Smooth muscle cell (in vitro differentiated cells): ENCODE measurements at regions not wholly inside any gene's neighbourhood (a gene's known extent, or its start where the extent isn't known, plus 50 kb on each side); places are given as distances from the start of the nearest gene placed in this dataset.

ENCODE experiments used
- DNase-seq: peaks from one replicate; lab custom pipeline; 2025; ENCODE audit not compliant: unreplicated experiment; lab: John Stamatoyannopoulos, UW
- H2AFZ ChIP-seq: fragments of 200-600 bp; sonication (generic); 2 replicates; pipeline ENCODE4 v1.6.0; 2016; ENCODE audit warnings: antibody characterized with exemption, low read depth, mild to moderate bottlenecking
- H3F3A ChIP-seq: fragments of 200-600 bp; sonication (generic); 2 replicates; pipeline ENCODE4 v1.6.0; 2017; ENCODE audit warnings: antibody characterized with exemption, low read depth
- H3K27ac ChIP-seq: fragments of 200-600 bp; sonication (generic); 2 replicates; pipeline ENCODE4 v1.5.1; 2016; ENCODE audit warnings: low read depth, mild to moderate bottlenecking
- H3K27me3 ChIP-seq: fragments of 200-600 bp; sonication (generic); 2 replicates; pipeline ENCODE4 v1.6.1; 2016; ENCODE audit warnings: low read depth, mild to moderate bottlenecking
- H3K36me3 ChIP-seq: fragments of 200-600 bp; sonication (generic); 2 replicates; pipeline ENCODE4 v1.5.1; 2016; ENCODE audit warnings: low read depth
- H3K4me1 ChIP-seq: fragments of 200-600 bp; sonication (generic); 2 replicates; pipeline ENCODE4 v1.5.1; 2016; ENCODE audit warnings: low read depth
- H3K4me2 ChIP-seq: fragments of 200-600 bp; sonication (generic); 2 replicates; pipeline ENCODE4 v1.6.0; 2016; ENCODE audit warnings: mild to moderate bottlenecking
- H3K4me3 ChIP-seq: fragments of 200-600 bp; sonication (generic); 2 replicates; pipeline ENCODE4 v1.5.1; 2016; ENCODE audit warnings: mild to moderate bottlenecking
- H3K79me2 ChIP-seq: fragments of 200-600 bp; sonication (generic); 2 replicates; pipeline ENCODE4 v1.6.0; 2016; ENCODE audit warnings: low read depth, mild to moderate bottlenecking
- H3K9ac ChIP-seq: fragments of 200-600 bp; sonication (generic); 2 replicates; pipeline ENCODE4 v1.6.0; 2016; ENCODE audit warnings: low read depth
- H3K9me3 ChIP-seq: fragments of 200-600 bp; sonication (generic); replicated peaks from 2 replicates; pipeline ENCODE4 v1.5.1; 2016; ENCODE audit warnings: low read depth
- H4K20me1 ChIP-seq: fragments of 200-600 bp; sonication (generic); 2 replicates; pipeline ENCODE4 v1.6.0; 2016; ENCODE audit warnings: low read depth
- CTCF ChIP-seq: fragments of 200-600 bp; sonication (generic); IDR thresholded peaks from 2 replicates; pipeline ENCODE4 v1.5.1; 2017; ENCODE audit warnings: borderline replicate concordance, mild to moderate bottlenecking, antibody characterized with exemption; ENCODE audit not compliant: insufficient read depth, poor library complexity, severe bottlenecking
- WGBS: methylation state at CpG from one replicate; pipeline ENCODE4 v1.1.7; 2016; ENCODE audit warnings: low lambda C conversion rate; 5-methylcytosine and 5-hydroxymethylcytosine counted together

GRCh38 chr10:2280713-2281300 lies 543.5 kb upstream of the ADARB2 start:
- WGBS = 83% methylated on average over 5 of the region's 5 CpGs
- no peak for DNase-seq
- no peaks in the 10 kb centered on the region for H3K27me3 ChIP-seq

DNA sequence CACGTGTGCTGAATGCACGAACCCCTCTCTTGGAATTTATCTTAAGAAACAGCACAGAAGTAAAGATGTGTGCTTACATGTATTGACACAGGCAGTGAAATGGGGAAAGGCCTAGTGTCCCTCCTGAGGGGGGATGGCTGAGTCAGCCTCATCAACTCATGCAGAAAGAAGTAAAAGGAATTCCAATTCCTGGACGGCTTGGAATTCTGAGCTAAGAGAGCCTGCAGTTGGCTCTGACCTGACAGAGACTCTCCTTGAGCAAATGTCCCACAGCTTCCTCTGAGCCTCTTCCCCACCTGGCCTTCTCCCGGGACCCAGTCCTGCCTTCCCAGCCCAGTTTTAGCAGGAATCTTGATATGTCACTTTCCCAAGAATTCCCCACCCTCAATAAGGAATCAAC lies 542.4 kb upstream of the ADARB2 start:
- H3K27me3 ChIP-seq = no peaks in the 10 kb centered on the region
- no peaks in the 10 kb centered on the region for H4K20me1 ChIP-seq
- no peak overlapping the region for H3K4me2 ChIP-seq
- H3F3A ChIP-seq = no peaks in the 10 kb centered on the region
- no peaks in the 10 kb centered on the region for H3K9me3 ChIP-seq
- H3K9ac ChIP-seq = no peak overlapping the region
- no peak overlapping the region for H2AFZ ChIP-seq
- TF ChIP-seq CTCF = no peak
- no peak for DNase-seq
- H3K36me3 ChIP-seq = no peaks in the 10 kb centered on the region
- H3K4me1 ChIP-seq = peaks cover 13% of the 10 kb centered on the region
- H3K4me3 ChIP-seq = no peak overlapping the region
- H3K79me2 ChIP-seq = no peaks in the 10 kb centered on the region
- H3K27ac ChIP-seq = no peak overlapping the region
- WGBS = 57% methylated on average over 4 of the region's 4 CpGs

More at GRCh38 chr10:2280713-2281300, 543.5 kb upstream of the ADARB2 start:
- Histone ChIP-seq H3K4me2 (no peak overlapping the region), H3K27ac (no peak overlapping the region), H3K79me2 (no peaks in the 10 kb centered on the region), H4K20me1 (no peaks in the 10 kb centered on the region), H3K4me3 (no peak overlapping the region), H3K36me3 (no peaks in the 10 kb centered on the region), H3K9ac (no peak overlapping the region), H3K4me1 (peaks cover 13% of the 10 kb centered on the region), H3F3A (no peaks in the 10 kb centered on the region), H2AFZ (no peak overlapping the region), H3K9me3 (no peaks in the 10 kb centered on the region)
- no peak for TF ChIP-seq CTCF

- Histone ChIP-seq H3K9ac (no peak overlapping the region), H2AFZ (no peak overlapping the region), H3K9me3 (no peaks in the 10 kb centered on the region), H3K79me2 (no peaks in the 10 kb centered on the region), H3K27me3 (no peaks in the 10 kb centered on the region), H3F3A (no peaks in the 10 kb centered on the region), H3K4me3 (no peak overlapping the region), H3K36me3 (no peaks in the 10 kb centered on the region), H3K27ac (no peak overlapping the region), H3K4me1 (peaks cover 13% of the 10 kb centered on the region), H3K4me2 (no peak overlapping the region), H4K20me1 (no peaks in the 10 kb centered on the region)
- DNase-seq = no peak
- WGBS = 82% methylated on average over 11 of the region's 11 CpGs
- no peak for TF ChIP-seq CTCF
Measured at GRCh38 chr10:2278363-2278762, 541.0 kb upstream of the ADARB2 start.

GRCh38 chr10:2263561-2263960 lies 526.2 kb upstream of the ADARB2 start:
- no peak overlapping the region for H3K27ac ChIP-seq
- no peak overlapping the region for H3K9ac ChIP-seq
- H3F3A ChIP-seq = no peaks in the 10 kb centered on the region
- no peaks in the 10 kb centered on the region for H3K4me1 ChIP-seq
- no peak for TF ChIP-seq CTCF
- no peaks in the 10 kb centered on the region for H4K20me1 ChIP-seq
- H3K36me3 ChIP-seq = no peaks in the 10 kb centered on the region
- DNase-seq = no peak
- no peaks in the 10 kb centered on the region for H3K27me3 ChIP-seq
- H2AFZ ChIP-seq = no peak overlapping the region
- no peak overlapping the region for H3K4me2 ChIP-seq
- no peaks in the 10 kb centered on the region for H3K79me2 ChIP-seq
- H3K9me3 ChIP-seq = no peaks in the 10 kb centered on the region
- no peak overlapping the region for H3K4me3 ChIP-seq
